PC-3 (cell line): ENCODE measurements at regions not wholly inside any gene's neighbourhood (a gene's known extent, or its start where the extent isn't known, plus 50 kb on each side); places are given as distances from the start of the nearest gene placed in this dataset.
"Not testable (repeated sequence)": the region's sequence is repeated elsewhere in the genome, so short reads cannot be mapped to it uniquely, and the experiment has no call there.

Source experiments
- CTCF ChIP-seq: fragments of 300-600 bp; sonication (generic); conservative IDR thresholded peaks from 2 replicates; pipeline ENCODE4 v1.5.1; 2017; ENCODE audit warnings: antibody characterized with exemption, low read depth, mild to moderate bottlenecking, low read length
- EZH2 ChIP-seq: fragments of 300-600 bp; sonication (generic); IDR thresholded peaks from one replicate; pipeline ENCODE4 v1.6.1; 2017; ENCODE audit warnings: antibody characterized with exemption, mild to moderate bottlenecking, low read length; ENCODE audit not compliant: unreplicated experiment

GRCh38 chr17:22116720-22117119, 424.4 kb downstream of the KCNJ18 start:
- not testable (repeated sequence) for TF ChIP-seq CTCF, EZH2
